Omental fat pad (tissue), 3 donors: ENCODE measurements at regions not wholly inside any gene's neighbourhood (a gene's known extent, or its start where the extent isn't known, plus 50 kb on each side); places are given as distances from the start of the nearest gene placed in this dataset.

Experiments
- ATAC-seq: fragments of 150-250 bp; one replicate; pipeline ENCODE4 v1.9.1; 2016; ENCODE audit warnings: mild to moderate bottlenecking, moderate library complexity; ENCODE audit not compliant: low FRiP score
- DNase-seq: peaks from one replicate; pipeline ENCODE4 v3.0.0-alpha.2; 2019; ENCODE audit warnings: low spot score
- TF ChIP-seq, protein P1 (sequence below), 3 donors: fragments of 450-650 bp; IDR thresholded peaks; one replicate each; pipeline ENCODE4 v1.5.1; 2016 to 2017; ENCODE audit warnings: antibody characterized with exemption in 3 of 3, mild to moderate bottlenecking in 3 of 3, moderate library complexity in 2 of 3

GRCh38 chr16:85353839-85354685 is 241.8 kb upstream of the CIBAR2 start:
- ATAC-seq = no peak
- no peak for DNase-seq
- TF ChIP-seq, protein P1, sequence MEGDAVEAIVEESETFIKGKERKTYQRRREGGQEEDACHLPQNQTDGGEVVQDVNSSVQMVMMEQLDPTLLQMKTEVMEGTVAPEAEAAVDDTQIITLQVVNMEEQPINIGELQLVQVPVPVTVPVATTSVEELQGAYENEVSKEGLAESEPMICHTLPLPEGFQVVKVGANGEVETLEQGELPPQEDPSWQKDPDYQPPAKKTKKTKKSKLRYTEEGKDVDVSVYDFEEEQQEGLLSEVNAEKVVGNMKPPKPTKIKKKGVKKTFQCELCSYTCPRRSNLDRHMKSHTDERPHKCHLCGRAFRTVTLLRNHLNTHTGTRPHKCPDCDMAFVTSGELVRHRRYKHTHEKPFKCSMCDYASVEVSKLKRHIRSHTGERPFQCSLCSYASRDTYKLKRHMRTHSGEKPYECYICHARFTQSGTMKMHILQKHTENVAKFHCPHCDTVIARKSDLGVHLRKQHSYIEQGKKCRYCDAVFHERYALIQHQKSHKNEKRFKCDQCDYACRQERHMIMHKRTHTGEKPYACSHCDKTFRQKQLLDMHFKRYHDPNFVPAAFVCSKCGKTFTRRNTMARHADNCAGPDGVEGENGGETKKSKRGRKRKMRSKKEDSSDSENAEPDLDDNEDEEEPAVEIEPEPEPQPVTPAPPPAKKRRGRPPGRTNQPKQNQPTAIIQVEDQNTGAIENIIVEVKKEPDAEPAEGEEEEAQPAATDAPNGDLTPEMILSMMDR (IDR thresholded peaks at IDR 0.05) = no peak

DNA sequence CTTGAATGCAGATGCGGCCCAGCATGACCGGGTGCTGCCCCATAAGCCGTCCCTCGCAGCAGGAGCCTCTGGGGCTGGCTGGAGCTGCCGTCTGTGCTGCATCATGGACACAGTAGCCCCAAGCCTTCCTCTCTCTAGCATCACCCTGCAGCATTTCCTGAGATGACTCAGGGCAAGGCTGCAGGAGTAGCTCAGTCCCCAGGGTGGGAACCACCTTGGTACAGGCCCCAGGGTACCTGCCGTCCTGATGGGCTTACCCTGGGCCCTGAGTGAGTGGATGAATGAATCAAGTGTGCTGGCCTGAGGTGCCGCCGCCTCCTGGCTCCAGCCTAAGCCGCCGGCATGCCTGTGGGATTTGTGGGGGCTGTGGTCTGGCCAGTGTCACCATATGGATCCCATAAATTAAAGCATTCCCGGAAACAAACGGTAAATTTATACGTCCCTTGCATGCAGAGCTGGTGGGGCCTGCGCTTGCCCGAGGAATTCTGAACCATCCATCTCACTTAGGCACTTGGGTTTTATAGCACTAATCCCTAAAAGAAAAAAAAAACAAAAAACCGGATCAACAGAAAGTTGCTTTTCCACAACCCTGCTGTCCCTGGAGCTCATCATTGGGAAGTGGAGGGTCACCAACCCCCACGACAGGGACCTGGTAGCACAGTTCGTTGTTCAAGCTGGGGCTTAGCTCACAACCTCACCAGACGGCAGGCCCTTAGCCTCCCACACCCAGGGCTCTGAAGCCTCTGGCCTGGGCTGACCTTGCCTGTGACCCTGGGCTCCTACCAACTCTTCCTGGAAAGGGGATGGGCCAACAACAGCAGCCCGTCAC is 242.6 kb upstream of the CIBAR2 start:
- TF ChIP-seq, protein P1 (IDR thresholded peaks at IDR 0.05) = no peak
- DNase-seq (no peak), ATAC-seq (no peak)

DNA sequence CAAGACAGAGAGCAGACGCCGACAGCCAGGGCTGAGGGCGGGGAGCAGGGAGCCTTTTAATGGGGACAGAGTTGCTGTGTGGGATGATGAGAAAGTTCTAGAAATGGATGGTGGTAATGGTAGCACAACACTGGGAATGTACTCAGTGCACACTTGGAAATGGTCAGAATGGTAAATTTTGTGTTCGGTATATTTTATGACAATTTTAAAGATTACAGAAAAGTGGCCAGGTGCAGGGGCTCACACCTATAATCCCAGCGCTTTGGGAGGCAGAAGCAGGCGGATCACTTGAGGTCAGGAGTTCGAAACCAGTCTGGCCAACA is 243.2 kb upstream of the CIBAR2 start:
- DNase-seq (no peak), ATAC-seq (no peak)
- TF ChIP-seq, protein P1 (IDR thresholded peaks at IDR 0.05) = no peak

DNA sequence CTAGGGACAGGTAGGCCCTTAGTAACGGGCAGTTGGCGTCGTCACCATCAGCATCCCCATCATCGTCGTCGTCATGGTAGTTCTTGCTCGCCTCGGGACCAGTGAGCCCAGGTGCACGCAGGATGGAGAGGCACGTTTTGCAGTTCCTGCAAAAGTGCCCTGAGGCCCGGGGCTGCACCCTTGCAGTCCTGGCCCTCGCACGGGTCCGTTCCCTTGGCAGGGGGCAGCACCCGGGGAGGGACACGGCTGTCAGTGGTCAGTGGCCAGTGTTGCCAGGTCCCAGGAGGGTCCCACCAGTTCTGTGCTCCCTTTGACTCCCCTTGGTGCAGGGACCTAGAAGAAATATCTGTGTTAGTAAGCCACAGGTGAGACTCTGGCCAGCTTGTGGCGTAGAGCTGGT is 243.9 kb upstream of the CIBAR2 start:
- TF ChIP-seq, protein P1 (IDR thresholded peaks at IDR 0.05) = no peak
- DNase-seq (no peak), ATAC-seq (no peak)

GRCh38 chr16:85357323-85357722 is 245.1 kb upstream of the CIBAR2 start:
- TF ChIP-seq, protein P1 (IDR thresholded peaks at IDR 0.05) = no peak
- no peak for ATAC-seq
- no peak for DNase-seq

DNA sequence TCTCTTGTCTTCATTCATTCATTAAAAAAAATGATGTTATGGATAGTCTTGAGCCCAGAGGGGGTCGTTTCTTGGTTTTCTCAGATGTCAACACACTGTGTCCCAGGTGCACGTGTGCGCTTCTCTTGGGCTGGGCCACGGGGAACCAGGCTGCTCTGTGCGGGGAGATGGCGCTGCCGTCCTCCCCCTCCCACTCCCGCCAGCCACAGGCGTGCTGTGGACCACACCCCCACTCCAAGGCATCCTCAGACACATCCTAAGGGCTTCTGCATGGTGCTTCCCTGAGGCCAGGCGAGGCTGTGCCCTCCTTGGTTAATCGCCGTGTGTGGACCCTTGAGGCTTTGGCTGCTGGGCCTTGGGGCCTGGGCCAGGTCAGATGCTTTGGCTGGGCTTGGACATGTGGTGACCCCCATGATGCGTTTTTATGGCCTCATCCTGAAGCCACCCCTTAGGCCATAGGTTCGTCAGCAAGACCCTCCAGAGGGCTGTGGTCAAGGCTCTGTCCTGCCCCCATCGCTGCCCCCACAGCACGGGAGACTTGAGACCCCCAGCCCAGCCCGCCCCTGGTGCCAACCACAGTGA is 245.7 kb upstream of the CIBAR2 start:
- TF ChIP-seq, protein P1 (IDR thresholded peaks at IDR 0.05) = no peak
- no peak for ATAC-seq
- no peak for DNase-seq
